ENCODE measurements at regions not wholly inside any gene's neighbourhood (a gene's known extent, or its start where the extent isn't known, plus 50 kb on each side); places are given as distances from the start of the nearest gene placed in this dataset.

DNA sequence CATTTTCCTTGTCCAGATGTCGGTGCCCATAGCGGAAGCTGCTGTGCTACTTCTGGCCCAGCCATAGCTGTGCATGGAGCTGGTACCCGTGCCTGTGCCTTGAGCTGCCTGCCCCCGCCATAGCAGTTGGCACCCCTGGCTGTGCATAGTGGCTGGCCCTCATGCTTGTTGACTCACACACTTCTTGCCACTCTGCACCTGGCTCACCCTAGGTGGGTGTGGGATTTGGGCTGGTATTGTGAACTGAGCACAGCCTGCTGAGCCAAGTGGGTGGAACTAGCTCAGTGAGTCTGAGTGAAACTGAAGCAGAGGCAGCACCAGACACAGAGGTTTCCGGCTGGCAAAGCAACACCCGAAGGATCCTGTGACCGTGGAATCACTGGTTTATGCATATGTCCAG, 689.5 kb upstream of the EYS start:
- TF ChIP-seq, protein P1, sequence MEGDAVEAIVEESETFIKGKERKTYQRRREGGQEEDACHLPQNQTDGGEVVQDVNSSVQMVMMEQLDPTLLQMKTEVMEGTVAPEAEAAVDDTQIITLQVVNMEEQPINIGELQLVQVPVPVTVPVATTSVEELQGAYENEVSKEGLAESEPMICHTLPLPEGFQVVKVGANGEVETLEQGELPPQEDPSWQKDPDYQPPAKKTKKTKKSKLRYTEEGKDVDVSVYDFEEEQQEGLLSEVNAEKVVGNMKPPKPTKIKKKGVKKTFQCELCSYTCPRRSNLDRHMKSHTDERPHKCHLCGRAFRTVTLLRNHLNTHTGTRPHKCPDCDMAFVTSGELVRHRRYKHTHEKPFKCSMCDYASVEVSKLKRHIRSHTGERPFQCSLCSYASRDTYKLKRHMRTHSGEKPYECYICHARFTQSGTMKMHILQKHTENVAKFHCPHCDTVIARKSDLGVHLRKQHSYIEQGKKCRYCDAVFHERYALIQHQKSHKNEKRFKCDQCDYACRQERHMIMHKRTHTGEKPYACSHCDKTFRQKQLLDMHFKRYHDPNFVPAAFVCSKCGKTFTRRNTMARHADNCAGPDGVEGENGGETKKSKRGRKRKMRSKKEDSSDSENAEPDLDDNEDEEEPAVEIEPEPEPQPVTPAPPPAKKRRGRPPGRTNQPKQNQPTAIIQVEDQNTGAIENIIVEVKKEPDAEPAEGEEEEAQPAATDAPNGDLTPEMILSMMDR (IDR thresholded peaks at IDR 0.05): no peak
- TF ChIP-seq ZFX (IDR thresholded peaks at IDR 0.05; ENCODE audit: borderline replicate concordance): no peak
